GM23248 (cell line): ENCODE measurements at regions not wholly inside any gene's neighbourhood (a gene's known extent, or its start where the extent isn't known, plus 50 kb on each side); places are given as distances from the start of the nearest gene placed in this dataset.

Experiments
- EZH2 ChIP-seq: fragments of 200-600 bp; sonication (generic); IDR thresholded peaks from 2 replicates; pipeline ENCODE4 v1.6.1; 2018; ENCODE audit warnings: antibody characterized with exemption, mild to moderate bottlenecking; ENCODE audit not compliant: insufficient read depth, poor library complexity, severe bottlenecking
- EZH2phosphoT487 ChIP-seq: fragments of 200-600 bp; sonication (generic); IDR thresholded peaks from 2 replicates; pipeline ENCODE4 v1.6.1; 2018; ENCODE audit warnings: antibody characterized with exemption, moderate library complexity, mild to moderate bottlenecking, low read depth; ENCODE audit not compliant: insufficient read depth

DNA sequence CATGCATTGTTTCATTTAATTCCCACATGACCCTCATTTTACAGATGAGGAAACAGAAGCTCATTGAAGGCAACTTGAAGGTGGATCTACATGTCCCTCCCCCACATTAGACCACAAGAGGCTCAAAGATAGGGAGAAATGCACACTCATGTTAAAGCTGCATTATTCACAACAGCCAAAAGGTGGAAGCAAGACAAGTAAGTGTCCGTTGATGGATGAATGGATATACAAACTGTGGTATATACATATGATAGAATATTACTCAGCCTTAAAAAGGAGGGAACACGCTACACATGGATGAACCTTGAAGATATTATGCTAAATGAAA, 149.7 kb upstream of the JUN start:
- TF ChIP-seq EZH2phosphoT487 (no peak), EZH2 (no peak)
